HG03108 (cell line): ENCODE measurements at regions not wholly inside any gene's neighbourhood (a gene's known extent, or its start where the extent isn't known, plus 50 kb on each side); places are given as distances from the start of the nearest gene placed in this dataset.

Source experiments
- ATAC-seq: cut with Tn5 transposase; IDR thresholded peaks from one replicate; pipeline ENCODE4 v1.9.1; 2021; ENCODE audit warnings: moderate library complexity; ENCODE audit not compliant: unreplicated experiment

- ATAC-seq, result no peak
These were observed 96.7 kb upstream of the CCDC196 start for GRCh38 chr14:66389481-66389880.

GRCh38 chr14:66395300-66395699 is 90.9 kb upstream of the CCDC196 start:
- ATAC-seq, result no peak

GRCh38 chr14:66396164-66396563 is 90.0 kb upstream of the CCDC196 start:
- no peak for ATAC-seq

- no peak for ATAC-seq
These were observed 87.7 kb upstream of the CCDC196 start for GRCh38 chr14:66398437-66398836.

- ATAC-seq, result no peak
These were observed 84.6 kb upstream of the CCDC196 start for GRCh38 chr14:66401449-66402095.

GRCh38 chr14:66403183-66403582 is 83.0 kb upstream of the CCDC196 start:
- no peak for ATAC-seq

GRCh38 chr14:66404051-66404545 is 82.1 kb upstream of the CCDC196 start:
- no peak for ATAC-seq

GRCh38 chr14:66405158-66405557 is 81.0 kb upstream of the CCDC196 start:
- no peak for ATAC-seq

- no peak for ATAC-seq
These were observed 72.3 kb upstream of the CCDC196 start for GRCh38 chr14:66413901-66414300.

- no peak for ATAC-seq
These were observed 71.7 kb upstream of the CCDC196 start for GRCh38 chr14:66414511-66414910.

GRCh38 chr14:66420251-66421006 is 65.7 kb upstream of the CCDC196 start:
- no peak for ATAC-seq

- ATAC-seq, result no peak
These were observed 63.9 kb upstream of the CCDC196 start for GRCh38 chr14:66421990-66422946.

- ATAC-seq, result no peak
These were observed 60.8 kb upstream of the CCDC196 start for GRCh38 chr14:66425402-66425801.

- no peak for ATAC-seq
These were observed 59.7 kb upstream of the CCDC196 start for GRCh38 chr14:66426451-66426850.

- no peak for ATAC-seq
These were observed 53.8 kb upstream of the CCDC196 start for GRCh38 chr14:66432334-66432733.

- ATAC-seq, result no peak
These were observed 51.7 kb upstream of the CCDC196 start for GRCh38 chr14:66434464-66434863.

GRCh38 chr14:66435683-66436082 is 50.5 kb upstream of the CCDC196 start:
- no peak for ATAC-seq
